IMR-90 (cell line): ENCODE measurements at regions not wholly inside any gene's neighbourhood (a gene's known extent, or its start where the extent isn't known, plus 50 kb on each side); places are given as distances from the start of the nearest gene placed in this dataset.

Source experiments
- ATAC-seq: fragments of 200-7000 bp; cut with Tn5 transposase; 2 replicates; pipeline ENCODE4 v1.9.1; 2020; ENCODE audit warnings: low read depth, mild to moderate bottlenecking, moderate library complexity
- BruUV-seq: library from RNA; stranded (reverse); fragments of 400-500 nt; replicated peaks from 2 replicates; lab custom pipeline; 2021; lab: Mats Ljungman, UMichigan
- CTCF ChIA-PET: fragments of 300-600 bp; formaldehyde crosslinking; extraction: SDS; loops from one replicate; lab custom pipeline; 2021; ENCODE audit warnings: antibody characterized with exemption; lab: Yijun Ruan, JAX
- POLR2A ChIA-PET: fragments of 300-600 bp; sonication (Branson Sonifier 250); formaldehyde crosslinking; loops from one replicate; lab custom pipeline; 2022; ENCODE audit warnings: antibody characterized with exemption; ENCODE audit not compliant: unreplicated experiment; lab: Charles Lee
- DNase-seq: peaks from one replicate; pipeline ENCODE4 v3.0.0; 2013
- H2AFZ ChIP-seq: replicated peaks from 2 replicates; pipeline ENCODE3; 2013; ENCODE audit warnings: low read length, mild to moderate bottlenecking; ENCODE audit not compliant: poor library complexity
- H2AK5ac ChIP-seq: 2 replicates; pipeline ENCODE4 v1.6.1; 2013; ENCODE audit warnings: low read depth, low read length, inconsistent platforms
- H2AK9ac ChIP-seq: replicated peaks from 2 replicates; pipeline ENCODE3; 2013; ENCODE audit warnings: mild to moderate bottlenecking, low read depth, low read length, moderate library complexity; ENCODE audit not compliant: poor library complexity
- H2BK120ac ChIP-seq: 2 replicates; pipeline ENCODE4 v1.6.1; 2013; ENCODE audit warnings: low read depth, low read length, inconsistent platforms
- H2BK15ac ChIP-seq: 3 replicates; pipeline ENCODE4 v1.6.1; 2013; ENCODE audit warnings: low read depth, low read length, inconsistent platforms
- H2BK20ac ChIP-seq: 2 replicates; pipeline ENCODE4 v1.6.1; 2013; ENCODE audit warnings: low read depth, mild to moderate bottlenecking, inconsistent platforms, low read length, moderate library complexity
- H2BK5ac ChIP-seq: 2 replicates; pipeline ENCODE4 v1.6.1; 2013; ENCODE audit warnings: mild to moderate bottlenecking, low read depth, low read length, inconsistent platforms; ENCODE audit not compliant: poor library complexity, severe bottlenecking
- H3K14ac ChIP-seq: replicated peaks from 2 replicates; pipeline ENCODE4 v1.6.1; 2013; ENCODE audit warnings: low read depth, low read length, inconsistent platforms
- H3K18ac ChIP-seq: 2 replicates; pipeline ENCODE4 v1.6.1; 2013; ENCODE audit warnings: low read depth, low read length, control low read depth
- H3K23ac ChIP-seq: 2 replicates; pipeline ENCODE4 v1.6.1; 2013; ENCODE audit warnings: low read depth, low read length, inconsistent platforms
- H3K27ac ChIP-seq: 2 replicates; pipeline ENCODE4 v1.5.1; 2013; ENCODE audit warnings: mild to moderate bottlenecking, control low read depth, low read length; ENCODE audit not compliant: insufficient read depth
- H3K27me3 ChIP-seq: 2 replicates; pipeline ENCODE4 v1.6.1; 2013; ENCODE audit warnings: low read length; ENCODE audit not compliant: control insufficient read depth, insufficient read depth
- H3K36me3 ChIP-seq: 2 replicates; pipeline ENCODE4 v1.6.1; 2013; ENCODE audit warnings: low read length, mixed read lengths; ENCODE audit not compliant: control insufficient read depth, insufficient read depth
- H3K4ac ChIP-seq: 2 replicates; pipeline ENCODE4 v1.6.1; 2013; ENCODE audit warnings: low read depth, low read length, inconsistent platforms
- H3K4me1 ChIP-seq: 2 replicates; pipeline ENCODE4 v1.6.1; 2013; ENCODE audit warnings: low read length, mixed read lengths; ENCODE audit not compliant: control insufficient read depth, insufficient read depth
- H3K4me2 ChIP-seq: 2 replicates; pipeline ENCODE4 v1.6.1; 2013; ENCODE audit warnings: low read depth, mild to moderate bottlenecking, control low read depth, low read length, moderate library complexity
- H3K4me3 ChIP-seq: 2 replicates; pipeline ENCODE4 v1.5.1; 2013; ENCODE audit warnings: low read depth, mild to moderate bottlenecking, control low read depth, low read length, moderate library complexity; ENCODE audit not compliant: insufficient read depth
- H3K56ac ChIP-seq: 2 replicates; pipeline ENCODE4 v1.6.1; 2013; ENCODE audit warnings: low read length, inconsistent platforms; ENCODE audit not compliant: insufficient read depth; ENCODE audit errors: extremely low read depth
- H3K79me1 ChIP-seq, 2 experiments: 2 replicates each; pipeline ENCODE4 v1.6.1; 2013; ENCODE audit warnings: low read length in 2 of 2, inconsistent platforms in 1 of 2, low read depth in 1 of 2
- H3K9ac ChIP-seq: 2 replicates; pipeline ENCODE4 v1.6.1; 2013; ENCODE audit warnings: low read depth, low read length, control low read depth
- H3K9me1 ChIP-seq: 2 replicates; pipeline ENCODE4 v1.6.1; 2013; ENCODE audit warnings: low read length, inconsistent platforms; ENCODE audit not compliant: insufficient read depth
- H3K9me3 ChIP-seq: 2 replicates; pipeline ENCODE4 v1.6.1; 2013; ENCODE audit warnings: low read length; ENCODE audit not compliant: control insufficient read depth, insufficient read depth
- H4K20me1 ChIP-seq: 2 replicates; pipeline ENCODE4 v1.6.1; 2013; ENCODE audit warnings: low read length, inconsistent platforms; ENCODE audit not compliant: insufficient read depth
- H4K5ac ChIP-seq: 2 replicates; pipeline ENCODE4 v1.6.1; 2013; ENCODE audit warnings: mild to moderate bottlenecking, low read depth, low read length, control low read depth
- H4K8ac ChIP-seq, 2 experiments: 2 replicates each; pipeline ENCODE4 v1.6.1; 2013; ENCODE audit warnings: low read depth in 2 of 2, low read length in 2 of 2, control low read depth in 1 of 2, inconsistent platforms in 1 of 2
- H4K91ac ChIP-seq: 2 replicates; pipeline ENCODE4 v1.6.1; 2013; ENCODE audit warnings: low read depth, low read length, inconsistent platforms; ENCODE audit not compliant: insufficient read depth
- BHLHE40 ChIP-seq: fragments of 150-350 bp; IDR thresholded peaks from 2 replicates; pipeline ENCODE4 v1.6.1; 2016; ENCODE audit warnings: mild to moderate bottlenecking, low read depth, low read length
- CEBPB ChIP-seq: IDR thresholded peaks from 2 replicates; pipeline ENCODE4 v1.6.1; 2012; ENCODE audit warnings: low read depth, low read length, improper control_type of control experiment
- CHD1 ChIP-seq: IDR thresholded peaks from 2 replicates; pipeline ENCODE4 v1.6.1; 2012; ENCODE audit warnings: low read depth, low read length, improper control_type of control experiment
- CTCF ChIP-seq: conservative IDR thresholded peaks from 2 replicates; pipeline ENCODE4 v1.5.1; 2012; ENCODE audit warnings: mild to moderate bottlenecking, low read depth, low read length, improper control_type of control experiment
- ELK1 ChIP-seq: fragments of 150-350 bp; IDR thresholded peaks from 2 replicates; pipeline ENCODE4 v1.6.1; 2016; ENCODE audit warnings: low read depth, mild to moderate bottlenecking, low read length, moderate library complexity, borderline replicate concordance
- FOS ChIP-seq: fragments of 150-350 bp; IDR thresholded peaks from 2 replicates; pipeline ENCODE4 v1.6.1; 2016; ENCODE audit warnings: low read depth, low read length
- MAFK ChIP-seq: IDR thresholded peaks from 2 replicates; pipeline ENCODE4 v1.6.1; 2012; ENCODE audit warnings: low read depth, low read length, improper control_type of control experiment
- MAZ ChIP-seq: IDR thresholded peaks from 2 replicates; pipeline ENCODE4 v1.6.1; 2012; ENCODE audit warnings: low read depth, mild to moderate bottlenecking, low read length, improper control_type of control experiment, moderate library complexity, borderline replicate concordance
- MXI1 ChIP-seq: IDR thresholded peaks from 2 replicates; pipeline ENCODE4 v1.6.1; 2012; ENCODE audit warnings: low read depth, mild to moderate bottlenecking, low read length, moderate library complexity, borderline replicate concordance
- NFE2L2 ChIP-seq: fragments of 150-350 bp; IDR thresholded peaks from 2 replicates; pipeline ENCODE4 v1.6.1; 2016; ENCODE audit warnings: low read depth, mild to moderate bottlenecking, low read length
- POLR2A ChIP-seq: IDR thresholded peaks from 2 replicates; pipeline ENCODE4 v1.6.1; 2012; ENCODE audit warnings: mild to moderate bottlenecking, low read depth, low read length
- RAD21 ChIP-seq: IDR thresholded peaks from 2 replicates; pipeline ENCODE4 v1.6.1; 2012; ENCODE audit warnings: low read length, improper control_type of control experiment
- RCOR1 ChIP-seq: IDR thresholded peaks from 2 replicates; pipeline ENCODE4 v1.6.1; 2012; ENCODE audit warnings: mild to moderate bottlenecking, low read length, improper control_type of control experiment; ENCODE audit not compliant: insufficient replicate concordance
- RFX5 ChIP-seq: IDR thresholded peaks from 2 replicates; pipeline ENCODE4 v1.8.0; 2012; ENCODE audit warnings: low read depth, mild to moderate bottlenecking, low read length, moderate library complexity
- SMC3 ChIP-seq: fragments of 150-350 bp; IDR thresholded peaks from 2 replicates; pipeline ENCODE4 v1.6.1; 2016; ENCODE audit warnings: low read depth, mild to moderate bottlenecking, antibody characterized with exemption, low read length, moderate library complexity
- USF2 ChIP-seq: fragments of 150-350 bp; IDR thresholded peaks from 2 replicates; pipeline ENCODE4 v1.6.1; 2017; ENCODE audit warnings: mild to moderate bottlenecking, antibody characterized with exemption, low read length, low read depth
- WGBS, 2 experiments: methylation state at CpG; one replicate each; pipeline versions ENCODE4 v1.1.5 to v1.1.7; 2013; ENCODE audit warnings: missing lambda C conversion rate in 2 of 2; ENCODE audit not compliant: insufficient read length in 1 of 2; ENCODE audit errors: extremely low coverage in 2 of 2; 5-methylcytosine and 5-hydroxymethylcytosine counted together
- dilution Hi-C: fragments of 300-500 bp; cut with HindIII; formaldehyde crosslinking; loops from one replicate; pipeline ENCODE4 v1.14.3; 2018; ENCODE audit warnings: low sequenced_read_pairs; ENCODE audit not compliant: unreplicated experiment
- in situ Hi-C: fragments of 300-500 bp; cut with MboI; formaldehyde crosslinking; loops from 3 replicates; pipeline ENCODE4 v1.14.3; 2019; ENCODE audit warnings: low sequenced_read_pairs, inconsistent platforms, mixed read lengths
- intact Hi-C: fragments of 100-400 bp; cut with micrococcal nuclease; formaldehyde crosslinking; loops from 2 replicates; pipeline ENCODE4 v1.10.0; 2022

GRCh38 chr14:53692451-53692850, 264.2 kb downstream of the BMP4 start:
- WGBS, 2 experiments = no CpG with 5 or more reads among the region's 5 CpGs
- no peak overlapping the region for H3K9ac ChIP-seq
- no peak overlapping the region for H2BK5ac ChIP-seq
- no peak overlapping the region for H3K18ac ChIP-seq
- H3K4me3 ChIP-seq = no peak overlapping the region
- H2BK120ac ChIP-seq = no peak overlapping the region
- peaks cover 5% of the 10 kb centered on the region for H3K27me3 ChIP-seq
- no peaks in the 10 kb centered on the region for H4K20me1 ChIP-seq
- dilution Hi-C loops = no loop called here
- intact Hi-C loops = no loop called here
- H3K27ac ChIP-seq = no peak overlapping the region
- no peak overlapping the region for H3K4me2 ChIP-seq
- no peak overlapping the region for H4K8ac ChIP-seq
- no TSS peak for BruUV-seq
- H2AK5ac ChIP-seq = no peak overlapping the region
- no peak overlapping the region for H3K14ac ChIP-seq
- ChIA-PET POLR2A (no interaction called here), CTCF (no interaction called here)
- TF ChIP-seq USF2 = no peak
- TF ChIP-seq FOS = no peak
- no peak for TF ChIP-seq MXI1
- TF ChIP-seq CTCF = no peak
- no peak for TF ChIP-seq MAZ
- TF ChIP-seq CHD1 = no peak
- no peak for TF ChIP-seq RFX5
- no peak for TF ChIP-seq SMC3
- no peak for TF ChIP-seq CEBPB
- no peak for TF ChIP-seq RAD21
- TF ChIP-seq RCOR1 = no peak
- no peak for TF ChIP-seq BHLHE40
- no peak for TF ChIP-seq POLR2A
- TF ChIP-seq ELK1 = no peak
- TF ChIP-seq MAFK = no peak
- TF ChIP-seq NFE2L2 = no peak
- H2BK15ac ChIP-seq = no peak overlapping the region
- DNase-seq (no peak), ATAC-seq (no peak)
- no peaks in the 10 kb centered on the region for H3K36me3 ChIP-seq
- H3K56ac ChIP-seq = no peak overlapping the region
- H2BK20ac ChIP-seq = no peak overlapping the region
- H3K23ac ChIP-seq = no peak overlapping the region
- no peak overlapping the region for H4K5ac ChIP-seq
- H2AK9ac ChIP-seq = no peak overlapping the region
- H3K9me1 ChIP-seq = no peaks in the 10 kb centered on the region
- no peaks in the 10 kb centered on the region for H3K79me1 ChIP-seq
- H3K9me3 ChIP-seq = no peaks in the 10 kb centered on the region
- H2AFZ ChIP-seq = no peak overlapping the region
- no peak overlapping the region for H3K4ac ChIP-seq
- no peak overlapping the region for H4K91ac ChIP-seq
- peaks cover 2% of the 10 kb centered on the region; the same call in 1 of the 2 replicates for H3K4me1 ChIP-seq
- in situ Hi-C loops = no loop called here
